ENCODE measurements at regions not wholly inside any gene's neighbourhood (a gene's known extent, or its start where the extent isn't known, plus 50 kb on each side); places are given as distances from the start of the nearest gene placed in this dataset.

GRCh38 chr5:110167384-110167783 is 477.7 kb downstream of the MAN2A1 start:
- CTCF ChIA-PET = no interaction called here
- Mint-ChIP-seq H3K36me3 (ENCODE audit: insufficient read depth, unreplicated experiment) (no peaks in the 10 kb centered on the region), H3K4me1 (ENCODE audit: low read depth, unreplicated experiment) (no peaks in the 10 kb centered on the region), H3K27ac (ENCODE audit: unreplicated experiment) (no peak overlapping the region), H3K4me3 (ENCODE audit: unreplicated experiment) (no peak overlapping the region), H3K9me3 (ENCODE audit: unreplicated experiment) (no peaks in the 10 kb centered on the region), H3K27me3 (ENCODE audit: insufficient read depth, unreplicated experiment) (no peaks in the 10 kb centered on the region)
- H3K9me3 ChIP-seq = no peaks in the 10 kb centered on the region
- BruUV-seq (replicated peaks) = no TSS peak
- no peaks in the 10 kb centered on the region for H3K27me3 ChIP-seq (replicated peaks; ENCODE audit: control insufficient read depth, insufficient read depth, low read length)
- TF ChIP-seq CTCF (IDR thresholded peaks at IDR 0.05; ENCODE audit: insufficient read depth in 1 of 2, low read depth in 1 of 2, low read length in 1 of 2, severe bottlenecking in 1 of 2, unreplicated experiment in 1 of 2) = no peak
- POLR2A ChIA-PET = no interaction called here
- no peaks in the 10 kb centered on the region for H3K4me1 ChIP-seq
- intact Hi-C loops (cut with micrococcal nuclease; ENCODE audit: unreplicated experiment) = no loop called here
- no peak for DNase-seq
- H3K36me3 ChIP-seq (ENCODE audit: control insufficient read depth, insufficient read depth, low read length) = no peaks in the 10 kb centered on the region
- no peak overlapping the region for H3K4me3 ChIP-seq (ENCODE audit: low read depth, low read length)

DNA sequence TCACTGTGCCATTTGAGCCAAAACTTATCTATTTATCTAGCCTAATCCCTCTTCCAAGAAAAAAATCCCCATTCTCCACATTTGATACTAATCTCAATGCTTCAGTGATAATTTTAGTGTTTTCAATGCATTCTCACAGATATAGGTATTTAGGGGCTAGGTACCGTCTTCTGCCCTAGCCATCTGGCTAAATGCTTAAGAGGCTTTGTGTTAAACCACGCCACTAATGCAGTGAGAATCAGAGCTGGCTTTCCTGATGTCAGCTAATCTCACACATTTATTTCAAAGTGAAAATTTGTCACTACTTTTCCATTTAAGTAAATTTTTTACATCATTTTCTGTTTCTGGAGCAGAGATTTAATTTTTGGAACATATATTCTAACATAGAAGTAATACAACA is 479.7 kb downstream of the MAN2A1 start:
- Histone ChIP-seq H3K9me3 (no peaks in the 10 kb centered on the region), H3K36me3 (ENCODE audit: control insufficient read depth, insufficient read depth, low read length) (no peaks in the 10 kb centered on the region), H3K4me3 (ENCODE audit: low read depth, low read length) (no peak overlapping the region), H3K4me1 (no peaks in the 10 kb centered on the region), H3K27me3 (replicated peaks; ENCODE audit: control insufficient read depth, insufficient read depth, low read length) (no peaks in the 10 kb centered on the region)
- H3K4me1 Mint-ChIP-seq (ENCODE audit: low read depth, unreplicated experiment) = no peaks in the 10 kb centered on the region
- CTCF ChIA-PET = no interaction called here
- POLR2A ChIA-PET = no interaction called here
- no peaks in the 10 kb centered on the region for H3K27me3 Mint-ChIP-seq (ENCODE audit: insufficient read depth, unreplicated experiment)
- intact Hi-C loops (cut with micrococcal nuclease; ENCODE audit: unreplicated experiment) = no loop called here
- no peak overlapping the region for H3K27ac Mint-ChIP-seq (ENCODE audit: unreplicated experiment)
- no peaks in the 10 kb centered on the region for H3K36me3 Mint-ChIP-seq (ENCODE audit: insufficient read depth, unreplicated experiment)
- no peak for DNase-seq
- no peaks in the 10 kb centered on the region for H3K9me3 Mint-ChIP-seq (ENCODE audit: unreplicated experiment)
- no peak for TF ChIP-seq CTCF (IDR thresholded peaks at IDR 0.05; ENCODE audit: insufficient read depth in 1 of 2, low read depth in 1 of 2, low read length in 1 of 2, severe bottlenecking in 1 of 2, unreplicated experiment in 1 of 2)
- no TSS peak for BruUV-seq (replicated peaks)
- H3K4me3 Mint-ChIP-seq (ENCODE audit: unreplicated experiment) = no peak overlapping the region

DNA sequence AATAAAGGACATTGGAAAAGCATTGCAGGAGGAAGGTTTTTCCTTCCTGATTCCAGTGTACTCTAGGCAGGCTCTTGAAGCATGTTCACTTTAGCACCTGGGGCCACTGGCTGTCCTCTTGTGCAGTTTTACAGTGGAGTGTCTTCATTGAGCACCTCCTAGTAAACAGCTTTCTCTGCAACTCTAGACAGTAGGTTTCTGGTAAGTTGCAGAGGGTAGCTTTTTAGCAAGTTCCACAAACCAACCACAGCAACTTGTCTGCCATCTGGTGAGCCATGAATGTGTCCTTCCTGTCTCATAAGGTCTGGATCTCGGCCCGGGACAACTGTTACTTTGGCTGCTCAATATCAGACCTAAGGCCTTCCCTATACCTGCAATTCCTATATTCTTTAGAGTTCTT is 488.0 kb downstream of the MAN2A1 start:
- POLR2A ChIA-PET = no interaction called here
- intact Hi-C loops (cut with micrococcal nuclease; ENCODE audit: unreplicated experiment) = no loop called here

More for the DNA sequence above, 488.0 kb downstream of the MAN2A1 start:
- H3K4me1 ChIP-seq = no peaks in the 10 kb centered on the region
- TF ChIP-seq CTCF (IDR thresholded peaks at IDR 0.05; ENCODE audit: insufficient read depth in 1 of 2, low read depth in 1 of 2, low read length in 1 of 2, severe bottlenecking in 1 of 2, unreplicated experiment in 1 of 2) = no peak
- Mint-ChIP-seq H3K27ac (ENCODE audit: unreplicated experiment) (no peak overlapping the region), H3K36me3 (ENCODE audit: insufficient read depth, unreplicated experiment) (no peaks in the 10 kb centered on the region), H3K27me3 (ENCODE audit: insufficient read depth, unreplicated experiment) (peaks cover 10% of the 10 kb centered on the region), H3K4me1 (ENCODE audit: low read depth, unreplicated experiment) (no peaks in the 10 kb centered on the region), H3K9me3 (ENCODE audit: unreplicated experiment) (no peaks in the 10 kb centered on the region), H3K4me3 (ENCODE audit: unreplicated experiment) (no peak overlapping the region)
- no peaks in the 10 kb centered on the region for H3K36me3 ChIP-seq (ENCODE audit: control insufficient read depth, insufficient read depth, low read length)
- H3K9me3 ChIP-seq = no peaks in the 10 kb centered on the region
- no peak overlapping the region for H3K4me3 ChIP-seq (ENCODE audit: low read depth, low read length)
- H3K27me3 ChIP-seq (replicated peaks; ENCODE audit: control insufficient read depth, insufficient read depth, low read length) = no peaks in the 10 kb centered on the region
- no TSS peak for BruUV-seq (replicated peaks)
- CTCF ChIA-PET = no interaction called here
- no peak for DNase-seq
